Smooth muscle cell (in vitro differentiated cells): ENCODE measurements at regions not wholly inside any gene's neighbourhood (a gene's known extent, or its start where the extent isn't known, plus 50 kb on each side); places are given as distances from the start of the nearest gene placed in this dataset.

Source experiments
- DNase-seq: peaks from one replicate; lab custom pipeline; 2025; ENCODE audit not compliant: unreplicated experiment; lab: John Stamatoyannopoulos, UW
- H2AFZ ChIP-seq: fragments of 200-600 bp; sonication (generic); 2 replicates; pipeline ENCODE4 v1.6.0; 2016; ENCODE audit warnings: antibody characterized with exemption, low read depth, mild to moderate bottlenecking
- H3F3A ChIP-seq: fragments of 200-600 bp; sonication (generic); 2 replicates; pipeline ENCODE4 v1.6.0; 2017; ENCODE audit warnings: antibody characterized with exemption, low read depth
- H3K27ac ChIP-seq: fragments of 200-600 bp; sonication (generic); 2 replicates; pipeline ENCODE4 v1.5.1; 2016; ENCODE audit warnings: low read depth, mild to moderate bottlenecking
- H3K27me3 ChIP-seq: fragments of 200-600 bp; sonication (generic); 2 replicates; pipeline ENCODE4 v1.6.1; 2016; ENCODE audit warnings: low read depth, mild to moderate bottlenecking
- H3K36me3 ChIP-seq: fragments of 200-600 bp; sonication (generic); 2 replicates; pipeline ENCODE4 v1.5.1; 2016; ENCODE audit warnings: low read depth
- H3K4me1 ChIP-seq: fragments of 200-600 bp; sonication (generic); 2 replicates; pipeline ENCODE4 v1.5.1; 2016; ENCODE audit warnings: low read depth
- H3K4me2 ChIP-seq: fragments of 200-600 bp; sonication (generic); 2 replicates; pipeline ENCODE4 v1.6.0; 2016; ENCODE audit warnings: mild to moderate bottlenecking
- H3K4me3 ChIP-seq: fragments of 200-600 bp; sonication (generic); 2 replicates; pipeline ENCODE4 v1.5.1; 2016; ENCODE audit warnings: mild to moderate bottlenecking
- H3K79me2 ChIP-seq: fragments of 200-600 bp; sonication (generic); 2 replicates; pipeline ENCODE4 v1.6.0; 2016; ENCODE audit warnings: low read depth, mild to moderate bottlenecking
- H3K9ac ChIP-seq: fragments of 200-600 bp; sonication (generic); 2 replicates; pipeline ENCODE4 v1.6.0; 2016; ENCODE audit warnings: low read depth
- H3K9me3 ChIP-seq: fragments of 200-600 bp; sonication (generic); replicated peaks from 2 replicates; pipeline ENCODE4 v1.5.1; 2016; ENCODE audit warnings: low read depth
- H4K20me1 ChIP-seq: fragments of 200-600 bp; sonication (generic); 2 replicates; pipeline ENCODE4 v1.6.0; 2016; ENCODE audit warnings: low read depth
- WGBS: methylation state at CpG from one replicate; pipeline ENCODE4 v1.1.7; 2016; ENCODE audit warnings: low lambda C conversion rate; 5-methylcytosine and 5-hydroxymethylcytosine counted together
- TF ChIP-seq, protein P1 (sequence below): fragments of 200-600 bp; sonication (generic); IDR thresholded peaks from 2 replicates; pipeline ENCODE4 v1.5.1; 2017; ENCODE audit warnings: borderline replicate concordance, mild to moderate bottlenecking, antibody characterized with exemption; ENCODE audit not compliant: insufficient read depth, poor library complexity, severe bottlenecking

DNA sequence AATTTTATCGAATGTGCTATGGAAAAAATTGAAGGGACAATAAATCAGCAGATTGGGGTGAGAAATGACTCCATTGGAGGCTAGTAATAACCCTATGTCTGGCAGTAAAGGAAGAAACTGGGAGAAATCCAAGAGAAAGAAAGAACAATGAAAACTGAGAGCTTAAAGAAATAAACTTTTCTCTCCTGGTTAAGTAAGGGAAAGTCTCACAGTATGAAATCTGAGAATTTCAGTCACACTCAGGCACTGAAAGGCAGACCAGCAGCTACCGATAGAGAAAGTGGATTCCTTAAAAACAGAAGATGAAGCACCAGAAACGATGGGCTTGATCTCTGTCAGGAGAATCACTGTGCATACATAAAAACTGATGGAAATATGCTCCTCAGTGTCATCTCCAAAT, 404.2 kb downstream of the PLPP3 start:
- Histone ChIP-seq H3K4me2 (no peak overlapping the region), H3K4me1 (no peaks in the 10 kb centered on the region), H3K9me3 (no peaks in the 10 kb centered on the region), H3F3A (peaks cover 9% of the 10 kb centered on the region), H3K36me3 (no peaks in the 10 kb centered on the region), H3K9ac (no peak overlapping the region), H3K4me3 (no peak overlapping the region), H3K27me3 (no peaks in the 10 kb centered on the region), H4K20me1 (no peaks in the 10 kb centered on the region), H2AFZ (no peak overlapping the region), H3K79me2 (no peaks in the 10 kb centered on the region), H3K27ac (no peak overlapping the region)
- DNase-seq: no peak
- 89% methylated on average over 3 of the region's 3 CpGs for WGBS
- TF ChIP-seq, protein P1, sequence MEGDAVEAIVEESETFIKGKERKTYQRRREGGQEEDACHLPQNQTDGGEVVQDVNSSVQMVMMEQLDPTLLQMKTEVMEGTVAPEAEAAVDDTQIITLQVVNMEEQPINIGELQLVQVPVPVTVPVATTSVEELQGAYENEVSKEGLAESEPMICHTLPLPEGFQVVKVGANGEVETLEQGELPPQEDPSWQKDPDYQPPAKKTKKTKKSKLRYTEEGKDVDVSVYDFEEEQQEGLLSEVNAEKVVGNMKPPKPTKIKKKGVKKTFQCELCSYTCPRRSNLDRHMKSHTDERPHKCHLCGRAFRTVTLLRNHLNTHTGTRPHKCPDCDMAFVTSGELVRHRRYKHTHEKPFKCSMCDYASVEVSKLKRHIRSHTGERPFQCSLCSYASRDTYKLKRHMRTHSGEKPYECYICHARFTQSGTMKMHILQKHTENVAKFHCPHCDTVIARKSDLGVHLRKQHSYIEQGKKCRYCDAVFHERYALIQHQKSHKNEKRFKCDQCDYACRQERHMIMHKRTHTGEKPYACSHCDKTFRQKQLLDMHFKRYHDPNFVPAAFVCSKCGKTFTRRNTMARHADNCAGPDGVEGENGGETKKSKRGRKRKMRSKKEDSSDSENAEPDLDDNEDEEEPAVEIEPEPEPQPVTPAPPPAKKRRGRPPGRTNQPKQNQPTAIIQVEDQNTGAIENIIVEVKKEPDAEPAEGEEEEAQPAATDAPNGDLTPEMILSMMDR: no peak

DNA sequence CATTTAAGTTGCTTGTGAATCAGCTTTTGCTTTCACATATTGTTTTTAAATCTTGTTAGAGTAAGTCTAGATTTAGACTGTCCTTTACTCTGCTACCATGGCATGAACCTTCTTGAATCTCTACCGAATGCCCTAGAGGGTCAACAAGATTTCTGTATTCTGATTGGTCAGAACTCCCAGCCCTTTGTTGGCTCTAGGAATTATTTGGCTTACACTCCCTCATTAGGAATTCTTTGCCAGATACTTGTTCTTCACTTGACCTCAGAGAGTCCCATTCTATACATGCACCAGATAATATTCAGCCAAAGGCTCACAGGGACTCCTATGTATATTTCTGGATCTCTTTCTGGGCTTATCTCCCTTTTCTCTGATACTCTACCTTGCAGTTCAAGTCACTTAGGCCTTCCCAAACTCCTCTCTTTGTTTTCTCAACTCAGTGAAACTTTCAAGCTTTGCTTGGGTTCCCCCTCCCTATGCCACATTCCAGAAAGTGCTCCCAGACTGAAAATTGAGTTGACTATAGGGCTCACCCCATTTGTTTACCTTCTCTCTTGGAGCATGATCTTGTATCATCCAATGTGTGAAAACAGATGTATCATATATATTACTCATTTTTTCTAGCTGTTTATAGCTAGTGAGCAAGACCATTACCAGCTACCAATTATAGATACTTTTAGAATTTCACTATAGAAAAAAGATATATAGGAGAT, 405.0 kb downstream of the PLPP3 start:
- H3K4me2 ChIP-seq: no peak overlapping the region
- 96% methylated on average over 1 of the region's 1 CpG for WGBS
- H4K20me1 ChIP-seq: no peaks in the 10 kb centered on the region
- H3K9ac ChIP-seq: no peak overlapping the region
- H3K27ac ChIP-seq: no peak overlapping the region
- H3K9me3 ChIP-seq: no peaks in the 10 kb centered on the region
- TF ChIP-seq, protein P1: no peak
- no peak overlapping the region for H3K4me3 ChIP-seq
- H3K36me3 ChIP-seq: no peaks in the 10 kb centered on the region
- H3K27me3 ChIP-seq: no peaks in the 10 kb centered on the region
- no peak for DNase-seq
- no peaks in the 10 kb centered on the region for H3K4me1 ChIP-seq
- no peak overlapping the region for H2AFZ ChIP-seq
- peaks cover 9% of the 10 kb centered on the region for H3F3A ChIP-seq
- H3K79me2 ChIP-seq: no peaks in the 10 kb centered on the region

DNA sequence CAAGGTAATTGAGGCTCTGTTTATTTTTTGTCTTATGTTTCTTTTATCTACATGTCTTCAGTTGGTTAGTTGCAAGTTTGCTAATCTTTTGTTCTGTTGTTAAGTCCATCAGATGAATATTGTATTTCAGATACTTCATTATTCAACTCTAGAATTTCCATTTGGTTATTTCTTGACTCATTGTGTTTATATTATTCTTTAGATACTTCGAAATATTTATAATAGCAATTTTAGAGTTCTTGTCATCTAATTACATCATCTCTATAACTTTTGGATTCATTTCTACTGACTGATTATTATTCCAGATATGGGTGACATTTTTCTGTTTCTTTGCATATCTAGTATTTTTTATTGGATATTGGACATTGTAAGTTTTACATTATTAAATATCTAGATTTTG, 405.6 kb downstream of the PLPP3 start:
- H3K9me3 ChIP-seq: no peaks in the 10 kb centered on the region
- H2AFZ ChIP-seq: no peak overlapping the region
- WGBS: 89% methylated on average over 1 of the region's 1 CpG
- TF ChIP-seq, protein P1: no peak
- no peak overlapping the region for H3K4me3 ChIP-seq
- H3K4me2 ChIP-seq: no peak overlapping the region
- no peak overlapping the region for H3K9ac ChIP-seq
- no peak overlapping the region for H3K27ac ChIP-seq
- H3K79me2 ChIP-seq: no peaks in the 10 kb centered on the region
- H3F3A ChIP-seq: peaks cover 9% of the 10 kb centered on the region
- H3K27me3 ChIP-seq: no peaks in the 10 kb centered on the region
- no peaks in the 10 kb centered on the region for H3K36me3 ChIP-seq
- no peaks in the 10 kb centered on the region for H4K20me1 ChIP-seq
- DNase-seq: no peak
- H3K4me1 ChIP-seq: no peaks in the 10 kb centered on the region

DNA sequence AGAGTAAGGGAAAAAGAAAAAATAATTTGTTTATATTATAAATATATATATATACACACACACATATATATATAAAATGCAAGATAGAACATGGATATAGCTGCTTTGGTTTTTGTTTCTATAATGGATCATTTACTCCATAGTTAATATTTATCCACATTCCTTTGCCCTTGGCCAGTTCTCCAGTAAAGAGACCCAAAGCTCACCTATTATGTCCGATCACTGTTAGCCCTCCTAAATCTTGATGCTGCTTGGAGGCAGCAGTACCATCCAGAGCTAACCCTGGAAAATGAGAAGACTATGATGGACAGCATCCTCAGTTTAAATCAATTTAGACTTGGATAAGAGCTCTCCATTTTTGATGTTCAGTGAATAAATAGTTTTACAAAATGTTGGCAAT, 407.7 kb downstream of the PLPP3 start:
- no peaks in the 10 kb centered on the region for H3K79me2 ChIP-seq
- no peaks in the 10 kb centered on the region for H3K9me3 ChIP-seq
- no peak overlapping the region for H3K4me3 ChIP-seq
- no peaks in the 10 kb centered on the region for H3K27me3 ChIP-seq
- WGBS: 100% methylated on average over 1 of the region's 1 CpG
- no peak overlapping the region for H2AFZ ChIP-seq
- no peaks in the 10 kb centered on the region for H4K20me1 ChIP-seq
- no peak for DNase-seq
- no peaks in the 10 kb centered on the region for H3K4me1 ChIP-seq
- peaks cover 9% of the 10 kb centered on the region for H3F3A ChIP-seq
- H3K4me2 ChIP-seq: no peak overlapping the region
- no peak overlapping the region for H3K27ac ChIP-seq
- no peaks in the 10 kb centered on the region for H3K36me3 ChIP-seq
- H3K9ac ChIP-seq: no peak overlapping the region
- TF ChIP-seq, protein P1: no peak
